Left ventricle myocardium inferior (tissue), 1 donor: ENCODE measurements at regions not wholly inside any gene's neighbourhood (a gene's known extent, or its start where the extent isn't known, plus 50 kb on each side); places are given as distances from the start of the nearest gene placed in this dataset.

Experiments
- DNase-seq: peaks from one replicate; pipeline ENCODE4 v3.0.0-alpha.2; 2020
- H3K27ac ChIP-seq: fragments of 200-600 bp; replicated peaks from 2 replicates; pipeline ENCODE4 v1.8.0; 2021
- H3K27me3 ChIP-seq: fragments of 200-600 bp; 2 replicates; pipeline ENCODE4 v1.8.0; 2021; ENCODE audit warnings: low read depth
- H3K36me3 ChIP-seq: fragments of 200-600 bp; 2 replicates; pipeline ENCODE4 v1.8.0; 2021
- H3K4me1 ChIP-seq: fragments of 200-600 bp; 2 replicates; pipeline ENCODE4 v1.8.0; 2021
- H3K4me3 ChIP-seq: fragments of 200-600 bp; 2 replicates; pipeline ENCODE4 v1.8.0; 2021; ENCODE audit warnings: mild to moderate bottlenecking, moderate library complexity
- H3K9me3 ChIP-seq: fragments of 200-600 bp; replicated peaks from 2 replicates; pipeline ENCODE4 v1.8.0; 2021
- CTCF ChIP-seq: fragments of 200-600 bp; IDR thresholded peaks from 2 replicates; pipeline ENCODE4 v1.8.0; 2021; ENCODE audit warnings: antibody characterized with exemption, mild to moderate bottlenecking, borderline replicate concordance
- intact Hi-C: fragments of 100-400 bp; cut with micrococcal nuclease; formaldehyde crosslinking; loops from one replicate; pipeline ENCODE4 v1.11.0; 2022
- donor health status: DM: no; HTN: yes; CAD: no; lungs with severe emphysema.

GRCh38 chrX:113935518-113935917 is 648.4 kb upstream of the HTR2C start:
- Histone ChIP-seq H3K4me3 (no peak overlapping the region), H3K4me1 (no peaks in the 10 kb centered on the region), H3K27ac (no peak overlapping the region), H3K36me3 (no peaks in the 10 kb centered on the region), H3K27me3 (no peaks in the 10 kb centered on the region), H3K9me3 (no peaks in the 10 kb centered on the region)
- TF ChIP-seq CTCF = no peak
- intact Hi-C loops = no loop called here
- no peak for DNase-seq

DNA sequence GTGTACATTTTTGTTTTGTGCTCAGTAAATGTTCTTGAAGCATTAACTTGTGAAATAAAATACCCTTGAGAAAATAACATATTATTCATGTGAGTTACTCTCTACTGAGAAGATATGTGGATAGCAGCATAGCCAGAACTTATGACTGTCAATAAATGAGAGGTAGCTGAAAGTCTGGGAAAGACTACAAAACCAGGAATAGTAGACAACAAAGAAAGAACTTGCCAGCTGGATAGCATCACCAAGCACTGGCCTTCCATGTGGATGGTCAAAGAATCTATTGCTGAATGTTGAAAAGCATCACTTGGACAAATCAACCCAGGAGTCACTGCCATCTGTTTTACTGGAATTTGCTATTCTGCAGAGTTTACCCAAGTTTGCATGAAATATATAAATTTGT is 650.0 kb upstream of the HTR2C start:
- intact Hi-C loops = no loop called here
- Histone ChIP-seq H3K4me3 (no peak overlapping the region), H3K4me1 (no peaks in the 10 kb centered on the region), H3K36me3 (no peaks in the 10 kb centered on the region), H3K9me3 (no peaks in the 10 kb centered on the region), H3K27ac (no peak overlapping the region), H3K27me3 (no peaks in the 10 kb centered on the region)
- no peak for TF ChIP-seq CTCF
- no peak for DNase-seq

DNA sequence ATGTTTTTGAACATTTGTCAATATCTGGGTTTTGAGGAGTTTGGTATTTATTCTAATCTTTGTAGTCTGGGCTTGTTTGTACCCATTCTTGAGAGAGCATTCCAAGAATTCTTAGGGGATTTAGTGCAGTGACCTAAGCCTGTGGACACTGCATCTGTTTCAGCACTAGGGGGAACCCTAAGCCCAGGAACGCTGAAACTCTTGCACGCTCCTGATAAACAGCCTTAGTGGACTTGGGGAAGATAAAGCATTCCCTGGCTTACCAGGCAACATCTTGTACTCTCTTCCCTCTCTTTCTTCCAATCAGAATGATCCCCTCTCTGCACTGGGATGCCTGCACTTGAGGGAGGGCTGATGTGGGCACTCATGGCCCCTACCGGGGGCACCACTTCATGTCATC is 654.9 kb upstream of the HTR2C start:
- H3K4me3 ChIP-seq = no peak overlapping the region
- peak; percentile 9 for TF ChIP-seq CTCF
- H3K36me3 ChIP-seq = no peaks in the 10 kb centered on the region
- no peaks in the 10 kb centered on the region for H3K27me3 ChIP-seq
- no peak for DNase-seq
- H3K4me1 ChIP-seq = no peaks in the 10 kb centered on the region
- peaks cover 5% of the 10 kb centered on the region for H3K9me3 ChIP-seq
- no peak overlapping the region for H3K27ac ChIP-seq
- intact Hi-C loops = no loop called here

GRCh38 chrX:113920661-113921060 is 663.2 kb upstream of the HTR2C start:
- no peak overlapping the region for H3K27ac ChIP-seq
- TF ChIP-seq CTCF = no peak
- H3K36me3 ChIP-seq = no peaks in the 10 kb centered on the region
- H3K27me3 ChIP-seq = no peaks in the 10 kb centered on the region
- H3K4me3 ChIP-seq = no peak overlapping the region
- no peak for DNase-seq
- no peaks in the 10 kb centered on the region for H3K4me1 ChIP-seq
- peaks cover 5% of the 10 kb centered on the region for H3K9me3 ChIP-seq
- intact Hi-C loops = no loop called here

GRCh38 chrX:113919387-113919786 is 664.5 kb upstream of the HTR2C start:
- Histone ChIP-seq H3K27me3 (no peaks in the 10 kb centered on the region), H3K27ac (no peak overlapping the region), H3K4me1 (no peaks in the 10 kb centered on the region), H3K36me3 (no peaks in the 10 kb centered on the region), H3K4me3 (no peak overlapping the region), H3K9me3 (no peaks in the 10 kb centered on the region)
- intact Hi-C loops = no loop called here
- DNase-seq = no peak
- no peak for TF ChIP-seq CTCF

GRCh38 chrX:113906168-113906567 is 677.7 kb upstream of the HTR2C start:
- no peak overlapping the region for H3K27ac ChIP-seq
- no peaks in the 10 kb centered on the region for H3K9me3 ChIP-seq
- TF ChIP-seq CTCF = no peak
- no peaks in the 10 kb centered on the region for H3K36me3 ChIP-seq
- intact Hi-C loops = no loop called here
- H3K4me1 ChIP-seq = no peaks in the 10 kb centered on the region
- no peaks in the 10 kb centered on the region for H3K27me3 ChIP-seq
- no peak for DNase-seq
- H3K4me3 ChIP-seq = no peak overlapping the region
